GM21717 (cell line): ENCODE measurements at regions not wholly inside any gene's neighbourhood (a gene's known extent, or its start where the extent isn't known, plus 50 kb on each side); places are given as distances from the start of the nearest gene placed in this dataset.
"Not testable (repeated sequence)": the region's sequence is repeated elsewhere in the genome, so short reads cannot be mapped to it uniquely, and the experiment has no call there.

Source experiments
- ATAC-seq: cut with Tn5 transposase; IDR thresholded peaks from one replicate; pipeline ENCODE4 v1.9.1; 2021; ENCODE audit warnings: mild to moderate bottlenecking, moderate library complexity; ENCODE audit not compliant: unreplicated experiment

GRCh38 chr3:75237477-75237876 is 426.7 kb upstream of the FRG2C start:
- ATAC-seq, result no peak

GRCh38 chr3:75241226-75241962 is 422.7 kb upstream of the FRG2C start:
- not testable (repeated sequence) for ATAC-seq

- no peak for ATAC-seq
Measured at GRCh38 chr3:75242012-75242735, 422.0 kb upstream of the FRG2C start.

- no peak for ATAC-seq
Measured at GRCh38 chr3:75248974-75249373, 415.2 kb upstream of the FRG2C start.

- ATAC-seq, result no peak
Measured at GRCh38 chr3:75254685-75255084, 409.4 kb upstream of the FRG2C start.

- ATAC-seq, result peak; percentile 49
Measured at GRCh38 chr3:75258825-75259683, 405.1 kb upstream of the FRG2C start.

GRCh38 chr3:75260975-75261374 is 403.2 kb upstream of the FRG2C start:
- ATAC-seq, result not testable (repeated sequence)

- ATAC-seq, result no peak
Measured at GRCh38 chr3:75262661-75263060, 401.5 kb upstream of the FRG2C start.

GRCh38 chr3:75265897-75266296 is 398.2 kb upstream of the FRG2C start:
- no peak for ATAC-seq

- not testable (repeated sequence) for ATAC-seq
Measured at GRCh38 chr3:75268576-75268975, 395.6 kb upstream of the FRG2C start.

- not testable (repeated sequence) for ATAC-seq
Measured at GRCh38 chr3:75272237-75272636, 391.9 kb upstream of the FRG2C start.

- no peak for ATAC-seq
Measured at GRCh38 chr3:75272691-75273090, 391.4 kb upstream of the FRG2C start.

- not testable (repeated sequence) for ATAC-seq
Measured at GRCh38 chr3:75285531-75286148, 378.5 kb upstream of the FRG2C start.

- ATAC-seq, result not testable (repeated sequence)
Measured at GRCh38 chr3:75288972-75289574, 375.1 kb upstream of the FRG2C start.

GRCh38 chr3:75294124-75294523 is 370.0 kb upstream of the FRG2C start:
- peak; percentile 64 for ATAC-seq

GRCh38 chr3:75295013-75295412 is 369.1 kb upstream of the FRG2C start:
- ATAC-seq, result no peak

GRCh38 chr3:75296858-75297257 is 367.3 kb upstream of the FRG2C start:
- ATAC-seq, result no peak

- no peak for ATAC-seq
Measured at GRCh38 chr3:75300606-75301005, 363.5 kb upstream of the FRG2C start.

GRCh38 chr3:75301050-75301449 is 363.1 kb upstream of the FRG2C start:
- ATAC-seq, result not testable (repeated sequence)

- no peak for ATAC-seq
Measured at GRCh38 chr3:75303741-75304140, 360.4 kb upstream of the FRG2C start.
